ENCODE measurements at regions not wholly inside any gene's neighbourhood (a gene's known extent, or its start where the extent isn't known, plus 50 kb on each side); places are given as distances from the start of the nearest gene placed in this dataset.

- TF ChIP-seq ZNF572 (CRISPR knock-in tag; IDR thresholded peaks at IDR 0.05) (no peak), AKNA (CRISPR knock-in tag; IDR thresholded peaks at IDR 0.05; ENCODE audit: borderline replicate concordance) (no peak), HIC2 (CRISPR knock-in tag; IDR thresholded peaks at IDR 0.05; ENCODE audit: low read depth) (no peak), ZNF883 (CRISPR knock-in tag; IDR thresholded peaks at IDR 0.05; ENCODE audit: not compliant biosample characterization) (no peak), ZNF160 (CRISPR knock-in tag; IDR thresholded peaks at IDR 0.05) (no peak)
Measured at GRCh38 chr14:85711620-85712019, 181.7 kb downstream of the FLRT2 start (continued).
